Anterior cingulate cortex (tissue), 58 donors: ENCODE measurements at regions not wholly inside any gene's neighbourhood (a gene's known extent, or its start where the extent isn't known, plus 50 kb on each side); places are given as distances from the start of the nearest gene placed in this dataset.
"Not testable (repeated sequence)": the region's sequence is repeated elsewhere in the genome, so short reads cannot be mapped to it uniquely, and the experiment has no call there.

Source experiments
- DNase-seq, 58 donors: peaks; one replicate each; lab custom pipeline; 2025; lab: John Stamatoyannopoulos, UW

DNA sequence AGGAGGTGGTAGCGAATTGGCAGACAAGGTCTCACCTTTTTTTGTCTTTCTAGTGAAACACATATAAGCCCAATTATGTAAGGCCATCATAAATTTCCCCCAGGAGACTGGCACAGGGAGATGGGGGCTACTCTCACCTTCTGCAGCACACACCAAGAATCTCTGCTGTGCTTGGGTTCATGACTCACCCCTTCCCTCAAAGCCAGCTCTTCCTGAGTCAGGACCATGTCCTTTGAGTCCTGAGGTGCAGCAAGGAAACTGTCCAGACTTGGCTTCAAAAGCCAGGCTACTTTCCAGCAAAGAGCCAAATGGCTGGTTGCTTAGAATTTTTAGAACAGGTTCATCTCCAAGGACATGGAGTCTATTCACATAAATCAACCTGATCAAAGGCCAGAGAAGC, 368.7 kb downstream of the BCL2L11 start:
- DNase-seq = not testable (repeated sequence)

DNA sequence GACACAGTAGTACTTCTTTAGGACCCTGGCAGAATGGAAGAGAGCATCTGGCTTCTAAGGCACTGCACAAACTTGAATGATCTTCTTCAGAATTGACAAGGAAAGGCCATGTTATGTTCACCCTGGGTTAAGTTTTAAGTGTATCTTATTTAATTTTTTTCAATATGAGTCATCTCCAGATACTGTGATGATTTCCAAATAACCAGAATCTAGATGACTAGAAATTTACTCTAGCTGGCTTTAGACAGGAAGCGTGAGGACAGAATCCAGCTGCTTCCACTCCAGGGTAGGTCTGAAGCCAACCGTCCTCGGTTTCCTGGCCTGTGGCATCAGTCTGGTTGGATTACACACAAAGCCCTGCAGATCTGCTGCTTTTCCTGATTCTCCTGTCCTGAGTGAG, 370.5 kb downstream of the BCL2L11 start:
- DNase-seq = not testable (repeated sequence)

DNA sequence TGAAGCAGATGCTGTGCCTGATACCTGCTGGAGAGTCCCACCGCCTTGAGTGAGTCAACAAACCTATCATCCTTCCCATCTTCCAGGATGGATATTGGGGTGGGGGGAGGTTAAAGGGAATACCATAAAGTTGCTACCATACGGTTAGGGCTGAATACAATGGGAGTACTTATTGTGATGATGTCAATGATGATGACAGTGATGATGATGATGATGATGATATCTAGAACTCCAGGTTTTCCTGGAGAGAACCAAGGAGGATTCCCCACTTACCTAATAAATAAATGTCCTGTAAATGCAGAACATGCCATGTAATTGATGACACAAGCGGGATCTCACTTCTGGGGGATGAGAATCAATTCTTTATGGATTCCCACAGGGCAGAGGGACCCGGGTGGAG, 370.9 kb downstream of the BCL2L11 start:
- not testable (repeated sequence) for DNase-seq

DNA sequence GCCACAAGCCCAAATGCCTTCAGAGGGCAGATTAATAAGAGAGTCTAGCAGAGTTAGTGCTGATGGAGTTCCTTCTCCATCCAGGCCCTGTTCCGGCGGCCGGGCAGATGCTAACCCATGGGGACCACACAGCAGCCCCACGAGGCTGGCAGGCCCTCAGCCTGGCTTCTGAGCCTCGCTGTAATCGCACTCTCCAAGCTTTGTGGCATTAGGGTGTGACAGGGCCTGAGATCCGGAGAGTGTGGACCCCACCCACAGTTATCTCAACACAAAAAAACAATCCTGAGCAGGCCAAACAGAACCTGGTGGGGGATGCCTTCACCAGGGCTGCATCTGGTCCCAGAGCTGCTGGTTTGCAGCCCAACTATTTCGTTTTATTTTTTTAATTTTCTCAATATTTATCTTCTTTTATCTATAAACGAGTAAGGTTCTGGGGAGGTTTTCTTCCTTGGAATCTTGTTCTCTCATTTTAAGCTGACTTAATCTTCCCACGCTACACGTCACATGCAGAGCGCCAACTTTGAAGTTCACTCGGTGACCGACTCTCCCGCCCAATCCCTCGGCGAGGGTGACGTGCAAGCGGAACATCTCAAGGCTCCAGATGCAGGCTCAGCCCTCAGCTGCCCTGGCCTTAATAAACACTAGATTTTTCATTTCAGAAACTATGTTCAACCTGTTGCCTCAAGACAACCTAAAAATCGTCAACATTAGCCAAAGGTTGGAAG, 372.4 kb downstream of the BCL2L11 start:
- not testable (repeated sequence) for DNase-seq

DNA sequence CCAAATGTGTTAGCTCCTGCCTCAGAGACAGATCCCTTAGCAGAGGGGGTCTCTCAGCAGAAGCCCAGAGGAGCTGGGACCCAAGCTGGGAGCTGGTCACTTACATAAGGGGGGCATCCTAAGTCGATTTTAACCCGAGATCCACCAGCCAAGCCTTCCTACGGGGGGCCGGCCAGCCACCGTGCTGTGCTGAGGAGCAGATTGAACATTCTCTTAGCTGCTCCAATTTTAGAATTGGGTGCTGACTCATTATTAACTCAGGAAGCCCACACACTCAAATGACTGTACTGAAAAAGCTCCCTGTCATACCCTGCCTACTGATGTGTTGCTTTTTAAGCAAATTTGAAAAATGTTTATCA, 373.0 kb downstream of the BCL2L11 start:
- not testable (repeated sequence) for DNase-seq

DNA sequence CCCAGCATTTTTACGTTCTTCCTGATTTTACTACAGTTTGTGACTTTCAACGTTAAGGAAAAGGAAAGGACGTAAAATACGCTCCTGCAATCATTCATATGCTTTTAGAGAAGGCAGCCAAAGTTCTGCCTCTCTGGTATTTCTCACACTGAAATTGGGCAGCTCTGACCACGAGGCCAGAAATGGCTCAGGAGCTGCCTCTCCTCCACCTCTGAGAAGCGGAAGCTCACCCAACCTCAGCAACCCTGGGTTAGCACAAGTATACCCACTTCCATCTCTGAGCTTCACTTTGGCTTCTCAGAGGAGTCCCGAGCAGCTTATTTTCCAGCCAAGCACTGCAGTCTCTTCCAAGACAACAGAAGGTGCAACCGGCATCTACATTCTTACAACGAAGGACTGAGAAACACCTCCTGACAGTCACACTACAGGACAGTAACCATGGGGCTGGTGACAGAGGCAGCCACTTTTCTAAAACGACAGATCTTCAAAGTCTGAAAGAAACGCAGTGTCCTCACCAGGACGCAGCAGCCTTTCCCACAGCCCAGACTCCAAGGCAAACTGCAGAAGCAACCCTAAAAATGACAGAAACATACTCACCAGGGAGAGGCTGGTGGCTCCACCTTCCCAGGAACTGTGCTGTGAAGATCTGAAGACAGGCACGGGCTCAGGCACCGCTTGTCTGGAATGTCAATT, 373.7 kb downstream of the BCL2L11 start:
- DNase-seq = not testable (repeated sequence)

DNA sequence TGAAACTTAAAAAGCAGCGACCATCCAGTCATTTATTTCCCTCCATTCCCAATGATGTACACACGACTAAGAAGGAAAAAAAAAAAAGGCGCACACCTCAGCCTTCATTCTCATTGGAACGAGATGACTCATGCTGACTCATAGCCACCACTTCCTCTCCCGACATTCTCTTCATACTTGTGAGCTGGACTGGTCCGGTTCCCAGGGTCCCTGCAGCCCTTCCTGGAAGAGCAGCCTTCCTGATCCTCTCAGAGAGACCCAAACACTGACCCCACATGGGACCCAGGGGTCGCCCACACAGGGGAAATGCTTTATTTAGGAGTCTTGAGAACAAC, 374.2 kb downstream of the BCL2L11 start:
- DNase-seq = not testable (repeated sequence)

DNA sequence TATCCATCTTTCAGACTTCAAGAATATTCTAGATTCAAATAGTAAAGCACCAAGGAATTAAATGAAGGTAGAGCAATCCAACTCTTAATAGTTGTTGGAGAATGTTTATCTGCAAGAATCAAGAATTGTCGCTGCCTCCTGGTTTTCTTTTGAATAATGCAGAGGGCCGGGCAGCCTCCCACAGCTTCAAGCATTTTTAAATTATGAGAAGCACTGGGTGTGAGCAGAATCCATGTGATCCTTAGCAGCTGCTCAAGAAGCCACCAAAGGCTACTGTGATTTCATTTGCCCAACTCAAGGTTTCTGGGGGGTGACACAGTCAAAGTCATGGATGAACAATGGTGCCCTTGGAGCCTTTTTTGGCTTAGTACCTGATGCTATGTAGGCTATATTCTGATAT, 374.9 kb downstream of the BCL2L11 start:
- DNase-seq = not testable (repeated sequence)

DNA sequence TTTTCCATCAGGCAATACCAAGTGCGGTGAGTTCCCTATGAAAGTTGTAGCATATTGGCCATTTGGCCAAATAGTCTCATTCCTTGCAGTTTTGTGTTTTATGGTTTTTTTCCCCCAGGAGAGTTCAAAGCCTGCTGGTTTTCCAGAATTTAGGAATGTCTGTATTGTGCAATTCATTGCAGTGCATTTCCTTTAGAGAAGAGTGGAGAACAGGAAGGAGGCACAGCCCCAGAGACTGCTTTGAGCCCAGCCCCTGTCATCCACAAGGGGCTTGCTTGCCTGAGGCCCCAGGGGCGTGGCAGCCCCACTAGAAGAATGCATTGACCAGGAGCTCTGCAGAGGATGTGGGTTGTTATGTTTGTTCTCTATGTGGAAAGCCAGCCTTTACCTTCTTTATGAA, 375.5 kb downstream of the BCL2L11 start:
- not testable (repeated sequence) for DNase-seq

DNA sequence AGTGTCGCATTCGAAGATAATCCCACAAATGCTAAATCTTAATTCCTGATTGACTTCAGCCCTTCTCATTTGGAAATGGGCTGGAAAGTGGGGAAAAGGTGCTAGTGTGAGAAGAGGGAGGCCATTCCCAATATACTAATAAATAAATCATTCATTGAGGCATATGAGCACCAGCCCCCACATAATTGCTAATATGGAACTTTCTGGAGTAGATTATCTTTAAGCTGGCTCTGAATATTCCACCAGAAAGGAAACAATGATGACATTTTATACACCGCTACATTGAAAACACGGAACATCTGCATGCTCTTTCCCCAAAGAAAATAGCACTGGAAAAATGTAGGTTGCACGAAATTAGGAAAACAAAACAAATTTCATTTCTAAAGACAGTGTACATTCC, 376.1 kb downstream of the BCL2L11 start:
- DNase-seq = not testable (repeated sequence)

DNA sequence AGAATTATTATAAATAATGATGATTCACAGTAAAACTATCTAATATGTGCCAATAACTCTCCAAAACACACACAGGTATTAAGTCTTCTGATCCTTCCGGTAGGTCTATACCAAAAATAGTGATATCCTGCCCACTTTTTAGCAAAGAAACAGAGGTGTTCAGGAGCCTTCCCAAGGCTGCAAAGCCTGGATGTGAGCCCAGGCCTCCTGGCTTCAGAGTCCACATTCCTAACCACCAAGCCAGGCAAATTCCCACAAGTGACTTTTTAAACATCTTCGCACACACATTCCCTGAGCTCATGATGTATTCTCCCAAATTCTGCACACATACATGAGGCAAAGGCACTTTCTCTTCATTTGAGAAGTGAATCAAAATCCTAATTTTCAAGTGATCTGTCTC, 376.6 kb downstream of the BCL2L11 start:
- not testable (repeated sequence) for DNase-seq

DNA sequence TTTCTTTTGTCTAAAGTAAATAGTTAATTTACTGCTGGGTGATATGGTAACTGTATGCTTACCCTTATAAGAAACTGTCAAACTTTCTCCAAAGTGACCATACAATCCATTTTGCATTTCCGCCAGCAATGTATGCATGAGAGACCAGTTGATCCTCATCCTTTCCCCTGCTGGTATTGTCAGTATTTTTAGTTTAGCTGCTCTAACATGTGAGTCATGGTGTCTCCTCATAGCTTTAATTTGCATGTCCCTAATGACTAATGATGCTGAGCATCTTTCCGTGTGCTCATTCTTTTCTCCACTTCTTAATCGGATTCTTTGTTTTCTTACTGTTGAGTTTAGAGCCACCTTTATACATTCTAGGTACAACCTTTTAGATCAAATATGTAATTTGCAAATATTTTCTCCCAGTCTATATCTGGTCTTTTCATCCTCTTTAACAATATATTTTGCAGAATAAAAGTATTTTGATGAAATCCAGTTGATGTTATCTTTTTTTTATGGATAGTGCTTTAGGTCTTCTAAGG, 379.9 kb downstream of the BCL2L11 start:
- not testable (repeated sequence) for DNase-seq

DNA sequence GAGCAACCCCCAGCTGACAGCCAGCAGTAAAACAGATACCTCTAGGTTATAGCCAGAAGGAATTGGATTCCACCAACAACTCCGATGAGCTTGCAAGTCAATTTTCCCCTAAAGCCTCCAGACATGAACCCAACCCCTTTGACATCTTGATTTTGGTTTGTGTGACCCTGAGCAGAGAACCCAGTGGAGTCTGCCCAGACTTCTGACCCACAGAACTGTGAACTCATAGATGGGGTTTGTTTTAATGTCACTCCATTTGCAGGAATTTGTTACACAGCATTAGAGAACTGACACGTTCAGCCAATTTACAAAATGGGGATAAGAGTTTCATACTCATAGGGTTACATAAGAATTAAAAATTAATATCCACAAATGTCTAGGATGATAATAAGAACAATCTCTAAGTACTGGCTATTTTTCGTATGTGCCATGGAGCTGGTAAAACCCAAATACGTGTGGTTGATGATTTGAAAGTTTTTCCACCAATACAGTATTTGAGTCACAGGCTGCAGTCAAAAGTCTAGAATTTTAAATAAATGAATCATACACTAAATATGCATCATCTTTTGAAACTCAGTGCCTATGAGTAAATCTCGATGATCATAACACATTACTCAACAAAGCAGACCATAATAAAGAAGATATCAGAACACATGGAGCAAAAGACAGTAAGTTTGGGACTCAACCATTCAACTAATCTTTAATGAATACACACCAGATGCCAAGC, 380.0 kb downstream of the ANAPC1 start:
- DNase-seq = not testable (repeated sequence)

DNA sequence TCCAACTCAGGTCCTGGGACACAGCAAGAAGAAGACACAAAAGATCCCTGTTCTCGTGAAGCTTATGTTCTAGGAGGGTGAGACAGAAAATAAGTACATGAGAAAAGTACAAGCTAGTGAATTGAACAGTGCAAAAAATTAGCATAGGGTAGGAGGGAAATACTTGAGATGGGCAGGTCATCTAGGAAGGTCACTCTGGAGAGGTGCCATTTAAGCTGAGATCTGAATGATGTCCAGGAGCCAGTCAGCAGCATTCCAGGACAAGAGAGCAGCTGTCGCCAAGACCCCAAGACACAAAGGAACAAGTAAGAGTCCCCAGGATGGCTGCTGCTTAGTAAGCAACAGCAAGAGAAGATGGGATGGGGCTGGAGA, 379.4 kb downstream of the ANAPC1 start:
- DNase-seq = not testable (repeated sequence)

DNA sequence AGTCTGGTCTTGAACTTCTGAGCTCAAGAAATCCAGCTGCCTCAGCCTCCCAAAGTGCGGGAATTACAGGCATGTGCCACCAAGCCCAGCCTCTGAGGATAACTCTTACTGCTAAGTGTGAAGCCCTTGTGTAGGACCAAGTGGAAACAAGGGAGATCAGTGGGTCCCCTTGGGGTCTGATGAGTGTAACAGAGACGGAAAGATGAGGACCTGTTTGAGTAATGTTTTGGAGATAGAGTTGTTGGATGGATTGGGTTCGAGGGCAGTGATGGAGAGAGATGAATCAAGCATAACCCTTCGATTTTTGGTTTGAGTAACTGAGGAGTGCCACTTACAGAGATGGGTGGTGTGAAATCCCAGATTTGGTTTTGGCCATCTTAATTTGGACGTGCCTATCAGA, 378.7 kb downstream of the ANAPC1 start:
- not testable (repeated sequence) for DNase-seq

DNA sequence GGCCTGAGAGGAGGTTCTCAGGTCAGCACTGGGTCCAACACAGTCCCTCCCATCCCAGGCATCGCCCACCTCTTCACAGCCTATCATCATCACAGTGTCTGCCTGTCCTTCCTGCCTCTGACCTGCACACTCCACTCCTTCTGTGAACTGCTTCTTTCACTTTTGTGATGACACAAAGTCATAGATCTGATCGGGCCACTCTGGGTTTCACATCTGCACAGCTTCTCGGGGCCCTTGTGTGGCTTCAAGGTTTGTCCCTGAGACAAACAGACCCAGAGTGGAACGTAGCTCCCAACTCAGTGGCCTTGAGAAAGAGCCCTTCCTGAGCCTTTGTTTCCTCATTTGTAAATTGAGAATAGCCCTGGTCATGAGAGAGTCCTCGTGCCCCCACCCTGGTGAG, 377.1 kb downstream of the ANAPC1 start:
- not testable (repeated sequence) for DNase-seq

DNA sequence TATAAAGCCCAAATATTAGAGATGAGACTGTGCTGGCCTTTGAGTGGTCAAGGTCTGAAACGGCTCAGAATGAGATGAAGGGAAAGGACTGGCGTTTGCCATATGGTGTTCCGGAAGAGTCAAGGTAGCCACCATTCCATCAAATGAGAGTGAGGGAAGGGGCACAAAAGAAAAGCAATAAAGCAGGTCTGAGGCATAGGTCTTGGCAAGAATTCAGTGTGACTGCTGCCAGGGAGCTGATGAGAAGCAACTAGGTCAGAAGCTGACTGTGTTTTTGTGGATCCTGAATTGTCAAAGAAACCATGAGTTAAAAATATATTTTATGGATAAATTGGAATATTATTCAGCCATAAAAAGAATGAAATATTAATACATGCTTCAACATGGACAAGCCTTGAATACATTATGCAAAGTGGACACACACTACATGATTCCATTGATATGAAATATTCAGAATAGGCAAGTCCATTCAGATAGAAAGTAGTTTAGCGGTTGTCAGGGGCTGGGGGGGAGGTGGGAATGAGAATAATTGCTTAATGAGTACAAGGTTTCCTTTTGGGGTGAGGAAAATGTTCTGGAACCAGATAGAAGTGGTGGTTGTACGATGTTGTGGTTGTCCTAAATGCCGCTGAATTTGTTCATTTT, 374.6 kb downstream of the ANAPC1 start:
- DNase-seq = not testable (repeated sequence)

DNA sequence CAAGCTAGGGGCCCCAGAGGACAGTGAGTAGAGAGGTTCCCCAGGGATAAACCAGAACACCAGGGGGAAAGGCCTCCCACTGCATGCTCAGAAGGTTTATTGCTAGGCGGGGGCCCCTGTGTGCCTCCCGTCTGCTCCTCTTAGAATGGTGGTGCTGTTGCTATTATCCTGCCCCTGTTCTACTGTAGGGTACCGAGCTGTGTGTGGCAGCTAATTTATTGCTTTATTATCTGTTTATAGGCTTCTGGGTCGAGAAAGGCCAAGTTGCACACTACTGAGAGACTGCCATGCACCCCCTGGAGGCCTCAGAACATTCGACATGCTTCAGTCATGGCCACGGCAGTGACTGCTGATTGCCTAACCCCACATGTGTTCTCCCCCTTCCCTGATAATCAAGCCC, 373.6 kb downstream of the ANAPC1 start:
- not testable (repeated sequence) for DNase-seq

DNA sequence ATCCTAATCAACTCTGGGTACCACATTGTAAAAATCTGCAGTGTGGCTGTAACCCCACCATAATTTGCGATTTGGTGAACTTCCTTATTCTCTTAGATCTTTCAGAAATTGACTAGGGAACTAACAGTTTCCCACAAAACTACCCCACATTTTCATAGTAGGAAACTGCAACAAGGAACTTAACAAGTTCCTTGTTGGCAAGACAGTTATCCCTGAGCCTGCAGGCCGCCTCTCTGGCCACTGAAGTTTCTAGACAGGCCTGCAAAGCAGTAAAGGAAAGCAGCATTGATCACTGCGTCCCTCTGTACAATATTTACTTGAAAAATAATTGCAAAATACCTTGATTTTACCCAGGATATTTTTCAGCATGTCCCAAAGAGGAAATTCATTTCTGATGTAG, 372.9 kb downstream of the ANAPC1 start:
- not testable (repeated sequence) for DNase-seq

DNA sequence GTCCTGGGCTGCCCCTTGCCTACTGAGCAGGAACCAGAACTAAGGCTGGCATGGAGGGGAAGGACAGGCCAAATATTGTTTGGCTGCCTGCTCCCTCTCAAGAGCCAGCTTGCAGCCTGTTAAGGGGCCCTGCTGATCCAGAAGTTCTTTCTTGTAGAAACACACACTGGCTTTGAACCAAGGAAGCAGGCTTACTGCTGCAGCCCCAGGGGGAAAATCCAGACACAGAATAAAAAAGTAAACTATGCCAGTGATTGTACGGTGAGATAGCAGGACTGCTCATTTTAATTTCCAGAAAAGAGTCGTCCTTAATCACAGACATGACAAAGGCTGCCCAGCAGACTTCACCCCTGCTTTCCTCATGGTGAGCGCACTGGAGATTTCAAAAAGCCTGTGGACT, 371.6 kb downstream of the ANAPC1 start:
- not testable (repeated sequence) for DNase-seq

DNA sequence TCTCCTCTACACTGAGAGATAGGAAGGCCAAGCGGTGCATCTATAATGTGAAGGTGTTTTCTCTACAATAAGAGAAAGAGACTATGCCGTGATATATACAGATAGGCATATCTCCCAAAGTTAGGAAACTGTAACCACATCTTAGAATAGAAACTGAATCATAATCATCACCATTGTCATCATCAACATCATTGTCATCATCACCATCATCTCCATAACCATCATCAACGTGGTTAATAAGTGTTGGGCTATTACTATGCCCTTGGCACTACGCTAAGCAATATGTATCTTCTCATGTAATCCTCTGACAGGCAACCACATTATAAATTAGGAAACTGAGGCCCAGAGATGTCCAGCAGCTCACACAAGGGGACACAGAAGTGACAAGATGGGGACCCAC, 369.9 kb downstream of the ANAPC1 start:
- DNase-seq = not testable (repeated sequence)
